Cardiac fibroblast (primary cell): ENCODE measurements at regions not wholly inside any gene's neighbourhood (a gene's known extent, or its start where the extent isn't known, plus 50 kb on each side); places are given as distances from the start of the nearest gene placed in this dataset.

Source experiments
- DNase-seq, 2 donors: peaks; one replicate each; pipeline versions ENCODE4 v3.0.0 to v3.0.0-alpha.2; 2010; ENCODE audit warnings: low read depth in 2 of 2
- H3K4me3 ChIP-seq, 2 donors: replicated peaks in 1 of 2; 1 replicate in 1 of 2; 2 replicates in 1 of 2; pipeline ENCODE4 v1.5.1; 2011; ENCODE audit warnings: low read depth in 2 of 2, low read length in 2 of 2, mild to moderate bottlenecking in 2 of 2, moderate library complexity in 1 of 2
- TF ChIP-seq, protein P1 (sequence below): IDR thresholded peaks from one replicate; pipeline ENCODE4 v1.5.1; 2011; ENCODE audit warnings: low read depth, mild to moderate bottlenecking, low read length, inconsistent platforms

GRCh38 chr17:33504571-33504970 is 211.5 kb upstream of the ASIC2 start:
- TF ChIP-seq, protein P1, sequence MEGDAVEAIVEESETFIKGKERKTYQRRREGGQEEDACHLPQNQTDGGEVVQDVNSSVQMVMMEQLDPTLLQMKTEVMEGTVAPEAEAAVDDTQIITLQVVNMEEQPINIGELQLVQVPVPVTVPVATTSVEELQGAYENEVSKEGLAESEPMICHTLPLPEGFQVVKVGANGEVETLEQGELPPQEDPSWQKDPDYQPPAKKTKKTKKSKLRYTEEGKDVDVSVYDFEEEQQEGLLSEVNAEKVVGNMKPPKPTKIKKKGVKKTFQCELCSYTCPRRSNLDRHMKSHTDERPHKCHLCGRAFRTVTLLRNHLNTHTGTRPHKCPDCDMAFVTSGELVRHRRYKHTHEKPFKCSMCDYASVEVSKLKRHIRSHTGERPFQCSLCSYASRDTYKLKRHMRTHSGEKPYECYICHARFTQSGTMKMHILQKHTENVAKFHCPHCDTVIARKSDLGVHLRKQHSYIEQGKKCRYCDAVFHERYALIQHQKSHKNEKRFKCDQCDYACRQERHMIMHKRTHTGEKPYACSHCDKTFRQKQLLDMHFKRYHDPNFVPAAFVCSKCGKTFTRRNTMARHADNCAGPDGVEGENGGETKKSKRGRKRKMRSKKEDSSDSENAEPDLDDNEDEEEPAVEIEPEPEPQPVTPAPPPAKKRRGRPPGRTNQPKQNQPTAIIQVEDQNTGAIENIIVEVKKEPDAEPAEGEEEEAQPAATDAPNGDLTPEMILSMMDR = no peak
- no peak overlapping the region for H3K4me3 ChIP-seq
- DNase-seq = no peak

- no peak overlapping the region for H3K4me3 ChIP-seq
- peak in 1 of 2 donors; percentile 10 for DNase-seq
- TF ChIP-seq, protein P1 = no peak
Measured at GRCh38 chr17:33506889-33507650, 214.0 kb upstream of the ASIC2 start.

- TF ChIP-seq, protein P1 = no peak
- H3K4me3 ChIP-seq = no peak overlapping the region
- no peak for DNase-seq
Measured at GRCh38 chr17:33508215-33508614, 215.1 kb upstream of the ASIC2 start.

DNA sequence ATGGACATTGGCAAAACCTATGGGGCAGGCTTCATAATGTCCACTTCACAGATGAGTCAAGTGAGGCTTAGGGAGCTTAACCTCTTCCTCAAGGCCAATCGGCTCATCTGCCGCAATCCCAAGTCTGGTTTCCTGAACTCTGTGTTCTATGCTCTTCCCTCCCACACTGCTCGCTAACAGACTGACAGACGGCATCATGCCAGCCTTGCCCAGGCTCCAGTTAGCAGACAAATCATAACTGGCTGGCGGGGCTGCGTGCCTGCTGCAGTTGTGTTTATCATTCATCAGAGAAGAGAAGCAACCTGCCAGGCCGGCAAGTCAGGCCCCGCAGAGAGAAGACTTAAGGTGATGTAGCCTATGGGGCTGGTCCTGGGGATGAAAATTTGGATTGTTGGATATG is 216.2 kb upstream of the ASIC2 start:
- H3K4me3 ChIP-seq = no peak overlapping the region
- no peak for DNase-seq
- TF ChIP-seq, protein P1 = no peak

- no peak overlapping the region for H3K4me3 ChIP-seq
- TF ChIP-seq, protein P1 = no peak
- DNase-seq = no peak
Measured at GRCh38 chr17:33511670-33512069, 218.6 kb upstream of the ASIC2 start.

DNA sequence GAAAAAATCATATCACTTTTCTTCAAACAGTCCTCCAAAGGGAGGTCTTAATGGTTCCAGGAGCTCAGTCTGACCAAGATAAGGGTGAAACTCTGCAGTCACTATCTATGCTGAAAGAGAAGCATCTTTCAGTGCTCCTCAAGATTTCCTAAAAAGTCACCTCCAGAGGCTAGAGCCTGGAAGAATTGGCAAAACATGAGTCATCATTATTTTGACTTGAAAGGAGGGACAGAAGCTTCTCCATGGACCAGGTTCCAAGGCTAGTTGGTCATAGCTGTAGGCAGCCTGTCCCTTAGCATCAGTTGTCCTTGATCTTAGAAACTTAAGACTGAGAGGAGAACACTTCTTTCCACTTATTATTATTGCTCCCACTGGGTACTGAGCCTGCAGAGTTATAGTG is 219.0 kb upstream of the ASIC2 start:
- no peak overlapping the region for H3K4me3 ChIP-seq
- DNase-seq = no peak
- TF ChIP-seq, protein P1 = no peak

- TF ChIP-seq, protein P1 = no peak
- no peak overlapping the region for H3K4me3 ChIP-seq
- no peak for DNase-seq
Measured at GRCh38 chr17:33513769-33514168, 220.7 kb upstream of the ASIC2 start.
